DOHH2 (cell line): ENCODE measurements at regions not wholly inside any gene's neighbourhood (a gene's known extent, or its start where the extent isn't known, plus 50 kb on each side); places are given as distances from the start of the nearest gene placed in this dataset.

Experiments used
- H3F3A ChIP-seq: fragments of 200-600 bp; sonication (generic), shearing (Covaris generic); 2 replicates; pipeline ENCODE4 v1.6.0; 2016; ENCODE audit warnings: antibody characterized with exemption, mild to moderate bottlenecking; ENCODE audit not compliant: control insufficient read depth, insufficient read depth
- H3K27ac ChIP-seq: fragments of 200-600 bp; sonication (generic); 2 replicates; pipeline ENCODE4 v1.5.1; 2014; ENCODE audit warnings: low read depth, mild to moderate bottlenecking, low read length, moderate library complexity
- H3K27me3 ChIP-seq: fragments of 200-600 bp; sonication (generic); 2 replicates; pipeline ENCODE4 v1.6.1; 2014; ENCODE audit warnings: mild to moderate bottlenecking, low read length, mixed read lengths; ENCODE audit not compliant: control insufficient read depth
- H3K36me3 ChIP-seq: fragments of 200-600 bp; sonication (generic); 2 replicates; pipeline ENCODE4 v1.6.1; 2014; ENCODE audit warnings: mild to moderate bottlenecking, low read length, moderate library complexity, mixed read lengths; ENCODE audit not compliant: control insufficient read depth
- H3K4me1 ChIP-seq: fragments of 200-600 bp; sonication (generic); 2 replicates; pipeline ENCODE4 v1.6.1; 2014; ENCODE audit warnings: mild to moderate bottlenecking, low read length, mixed read lengths; ENCODE audit not compliant: control insufficient read depth
- H3K4me2 ChIP-seq: fragments of 200-600 bp; sonication (generic); 2 replicates; pipeline ENCODE4 v1.6.0; 2014; ENCODE audit warnings: mild to moderate bottlenecking, low read length, moderate library complexity
- H3K4me3 ChIP-seq: fragments of 200-600 bp; sonication (generic); 2 replicates; pipeline ENCODE4 v1.5.1; 2014; ENCODE audit warnings: mild to moderate bottlenecking, low read length, mixed read lengths
- H3K79me2 ChIP-seq: fragments of 200-600 bp; sonication (generic); 2 replicates; pipeline ENCODE4 v1.6.1; 2014; ENCODE audit warnings: mild to moderate bottlenecking, low read length, mixed read lengths; ENCODE audit not compliant: control insufficient read depth
- H3K9me2 ChIP-seq: fragments of 200-600 bp; sonication (generic); replicated peaks from 2 replicates; pipeline ENCODE4 v1.6.1; 2014; ENCODE audit warnings: mild to moderate bottlenecking, low read length, mixed read lengths; ENCODE audit not compliant: control insufficient read depth
- H3K9me3 ChIP-seq: fragments of 200-600 bp; sonication (generic); 2 replicates; pipeline ENCODE4 v1.6.1; 2014; ENCODE audit warnings: antibody characterized with exemption, low read length, mixed read lengths; ENCODE audit not compliant: control insufficient read depth, insufficient read depth
- H4K20me1 ChIP-seq: fragments of 200-600 bp; sonication (generic); 2 replicates; pipeline ENCODE4 v1.6.0; 2014; ENCODE audit warnings: low read depth, mild to moderate bottlenecking, antibody characterized with exemption, low read length, moderate library complexity; ENCODE audit not compliant: control insufficient read depth, insufficient read depth
- CTCF ChIP-seq: fragments of 200-600 bp; sonication (generic); IDR thresholded peaks from one replicate; pipeline ENCODE4 v1.5.1; 2014; ENCODE audit warnings: antibody characterized with exemption, mild to moderate bottlenecking, low read depth, low read length; ENCODE audit not compliant: poor library complexity, severe bottlenecking
- EZH2phosphoT487 ChIP-seq: fragments of 200-600 bp; sonication (generic); IDR thresholded peaks from 2 replicates; pipeline ENCODE4 v1.6.1; 2017; ENCODE audit warnings: borderline replicate concordance, mild to moderate bottlenecking, antibody characterized with exemption, low read length, moderate library complexity, mixed read lengths

GRCh38 chr6:141467041-141467440 lies 665.7 kb upstream of the GJE1 start:
- no peak overlapping the region for H3K4me3 ChIP-seq
- no peaks in the 10 kb centered on the region for H3F3A ChIP-seq
- no peaks in the 10 kb centered on the region for H3K36me3 ChIP-seq
- H4K20me1 ChIP-seq, result no peaks in the 10 kb centered on the region
- H3K79me2 ChIP-seq, result no peaks in the 10 kb centered on the region
- H3K27ac ChIP-seq, result no peak overlapping the region
- peaks cover 8% of the 10 kb centered on the region for H3K4me1 ChIP-seq
- no peak overlapping the region for H3K4me2 ChIP-seq
- H3K27me3 ChIP-seq, result no peaks in the 10 kb centered on the region
- H3K9me2 ChIP-seq, result no peaks in the 10 kb centered on the region
- no peaks in the 10 kb centered on the region for H3K9me3 ChIP-seq
- TF ChIP-seq EZH2phosphoT487 (no peak), CTCF (no peak)

GRCh38 chr6:141464896-141465295 lies 667.8 kb upstream of the GJE1 start:
- Histone ChIP-seq H3K4me3 (no peak overlapping the region), H3K9me2 (no peaks in the 10 kb centered on the region), H3K27me3 (no peaks in the 10 kb centered on the region), H3F3A (no peaks in the 10 kb centered on the region), H4K20me1 (no peaks in the 10 kb centered on the region), H3K27ac (no peak overlapping the region), H3K4me1 (peaks cover 8% of the 10 kb centered on the region), H3K79me2 (no peaks in the 10 kb centered on the region), H3K36me3 (no peaks in the 10 kb centered on the region), H3K4me2 (no peak overlapping the region), H3K9me3 (no peaks in the 10 kb centered on the region)
- no peak for TF ChIP-seq CTCF
- TF ChIP-seq EZH2phosphoT487, result no peak

- no peaks in the 10 kb centered on the region for H4K20me1 ChIP-seq
- no peaks in the 10 kb centered on the region for H3K36me3 ChIP-seq
- H3K4me2 ChIP-seq, result no peak overlapping the region
- no peaks in the 10 kb centered on the region for H3F3A ChIP-seq
- TF ChIP-seq CTCF (no peak), EZH2phosphoT487 (no peak)
- no peaks in the 10 kb centered on the region for H3K9me2 ChIP-seq
- H3K4me3 ChIP-seq, result no peak overlapping the region
- H3K27me3 ChIP-seq, result no peaks in the 10 kb centered on the region
- no peaks in the 10 kb centered on the region for H3K9me3 ChIP-seq
- H3K27ac ChIP-seq, result no peak overlapping the region
- peaks cover 8% of the 10 kb centered on the region for H3K4me1 ChIP-seq
- H3K79me2 ChIP-seq, result no peaks in the 10 kb centered on the region
Measured at GRCh38 chr6:141464490-141464889, 668.2 kb upstream of the GJE1 start.
